Fibroblast of lung (primary cell): ENCODE measurements at regions not wholly inside any gene's neighbourhood (a gene's known extent, or its start where the extent isn't known, plus 50 kb on each side); places are given as distances from the start of the nearest gene placed in this dataset.

Experiments
- EZH2 ChIP-seq: IDR thresholded peaks from 2 replicates; pipeline ENCODE4 v1.5.1; 2012; ENCODE audit warnings: low read length, control low read depth, mild to moderate bottlenecking; ENCODE audit errors: missing control alignments
- TF ChIP-seq, protein P1 (sequence below), 2 donors: IDR thresholded peaks in 1 of 2; conservative IDR thresholded peaks in 1 of 2; 1 replicate in 1 of 2; 2 replicates in 1 of 2; pipeline ENCODE4 v1.5.1; 2011 to 2012; ENCODE audit warnings: low read length in 2 of 2, control low read depth in 1 of 2, inconsistent platforms in 1 of 2, low read depth in 1 of 2, mild to moderate bottlenecking in 1 of 2

DNA sequence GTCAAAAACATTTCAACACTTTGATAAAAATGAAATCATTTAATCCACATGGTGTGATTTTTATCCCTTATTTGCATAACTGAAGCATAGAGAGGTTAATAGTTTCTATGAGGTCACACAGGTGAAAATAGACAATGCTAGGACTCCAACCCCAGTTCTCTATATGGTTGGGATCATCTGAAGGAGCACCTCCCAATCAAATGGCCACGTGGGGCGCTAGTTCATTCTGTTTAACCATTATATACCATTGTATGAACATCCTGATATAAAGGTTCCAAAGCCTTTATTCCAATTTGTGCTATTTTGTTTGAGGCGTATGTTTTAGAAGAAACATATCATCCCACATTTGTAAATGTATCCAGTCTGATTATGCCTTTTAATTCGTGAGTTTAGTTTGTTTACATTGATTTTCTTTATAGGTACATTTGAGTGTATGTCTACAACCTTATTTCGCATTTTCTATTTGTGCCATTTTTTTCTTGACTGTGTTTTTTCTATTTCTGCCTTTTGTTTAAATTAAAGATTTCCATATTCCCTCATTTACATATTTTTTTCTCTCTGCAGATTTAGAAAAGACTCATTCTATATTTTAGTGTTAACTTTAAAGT lies 1092.0 kb downstream of the MAT2B start:
- TF ChIP-seq EZH2, result no peak
- TF ChIP-seq, protein P1, sequence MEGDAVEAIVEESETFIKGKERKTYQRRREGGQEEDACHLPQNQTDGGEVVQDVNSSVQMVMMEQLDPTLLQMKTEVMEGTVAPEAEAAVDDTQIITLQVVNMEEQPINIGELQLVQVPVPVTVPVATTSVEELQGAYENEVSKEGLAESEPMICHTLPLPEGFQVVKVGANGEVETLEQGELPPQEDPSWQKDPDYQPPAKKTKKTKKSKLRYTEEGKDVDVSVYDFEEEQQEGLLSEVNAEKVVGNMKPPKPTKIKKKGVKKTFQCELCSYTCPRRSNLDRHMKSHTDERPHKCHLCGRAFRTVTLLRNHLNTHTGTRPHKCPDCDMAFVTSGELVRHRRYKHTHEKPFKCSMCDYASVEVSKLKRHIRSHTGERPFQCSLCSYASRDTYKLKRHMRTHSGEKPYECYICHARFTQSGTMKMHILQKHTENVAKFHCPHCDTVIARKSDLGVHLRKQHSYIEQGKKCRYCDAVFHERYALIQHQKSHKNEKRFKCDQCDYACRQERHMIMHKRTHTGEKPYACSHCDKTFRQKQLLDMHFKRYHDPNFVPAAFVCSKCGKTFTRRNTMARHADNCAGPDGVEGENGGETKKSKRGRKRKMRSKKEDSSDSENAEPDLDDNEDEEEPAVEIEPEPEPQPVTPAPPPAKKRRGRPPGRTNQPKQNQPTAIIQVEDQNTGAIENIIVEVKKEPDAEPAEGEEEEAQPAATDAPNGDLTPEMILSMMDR (conservative IDR thresholded peaks at IDR 0.05 in 1 of 2, IDR thresholded peaks at IDR 0.05 in 1 of 2; ENCODE audit: low read depth in 1 of 2, low read length in 2 of 2), result peak in 1 of 2 donors; percentile 27
